ENCODE measurements at regions not wholly inside any gene's neighbourhood (a gene's known extent, or its start where the extent isn't known, plus 50 kb on each side); places are given as distances from the start of the nearest gene placed in this dataset.

DNA sequence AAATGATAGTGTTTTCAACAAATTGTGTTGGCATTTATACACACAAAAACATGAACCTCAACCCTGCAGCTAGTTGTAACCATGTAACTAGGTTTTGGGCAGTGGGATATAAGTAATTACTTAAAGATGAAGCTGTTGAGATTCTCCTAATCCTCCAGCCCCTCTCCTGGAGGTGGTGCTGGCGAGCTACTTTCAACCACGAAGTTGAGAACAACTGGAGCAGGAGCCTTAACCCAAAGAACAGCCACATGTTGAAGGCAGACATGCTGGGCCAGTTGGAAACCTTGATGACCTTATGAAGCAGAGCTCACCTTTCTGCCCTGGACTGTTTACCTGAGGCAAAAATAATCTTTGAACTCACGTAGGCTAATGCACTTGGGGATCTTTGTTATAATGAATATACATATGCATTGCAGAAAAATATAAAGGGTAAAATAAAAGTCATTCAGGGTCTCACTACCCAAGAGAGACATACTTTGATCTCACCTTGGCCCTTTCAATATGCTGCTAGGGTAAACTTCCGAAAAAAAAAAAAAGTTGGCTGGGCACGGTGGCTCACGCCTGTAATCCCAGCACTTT is 89.6 kb upstream of the NPAS2 start:
- H3K27me3 ChIP-seq (ENCODE audit: insufficient read depth, low read length): no peaks in the 10 kb centered on the region
- H3K9me3 ChIP-seq (ENCODE audit: low read length): no peaks in the 10 kb centered on the region
- no peaks in the 10 kb centered on the region for H3K36me3 ChIP-seq (ENCODE audit: insufficient read depth, low read length)
- H3K9ac ChIP-seq (ENCODE audit: low read length): no peak overlapping the region
- no peaks in the 10 kb centered on the region for H3F3A ChIP-seq (ENCODE audit: insufficient read depth, low read length)
- no peaks in the 10 kb centered on the region for H3K4me1 ChIP-seq (ENCODE audit: insufficient read depth, low read length, severe bottlenecking)
- no peaks in the 10 kb centered on the region for H3K79me2 ChIP-seq (ENCODE audit: insufficient read depth, low read length)
- H3K9me2 ChIP-seq (ENCODE audit: low read depth, low read length): no peaks in the 10 kb centered on the region
- H2AFZ ChIP-seq (ENCODE audit: low read length): no peak overlapping the region
- no peak overlapping the region for H3K27ac ChIP-seq (ENCODE audit: low read depth, low read length, poor library complexity, severe bottlenecking)
- H3K4me2 ChIP-seq (ENCODE audit: low read length): no peak overlapping the region
- H4K20me1 ChIP-seq (ENCODE audit: insufficient read depth, low read length): no peaks in the 10 kb centered on the region
- TF ChIP-seq CTCF (IDR thresholded peaks at IDR 0.05; ENCODE audit: low read length): peak; percentile 79
- TF ChIP-seq EZH2 (IDR thresholded peaks at IDR 0.05; ENCODE audit: borderline replicate concordance, low read length): no peak
- H3K4me3 ChIP-seq (ENCODE audit: low read depth, low read length, poor library complexity, severe bottlenecking): no peak overlapping the region

DNA sequence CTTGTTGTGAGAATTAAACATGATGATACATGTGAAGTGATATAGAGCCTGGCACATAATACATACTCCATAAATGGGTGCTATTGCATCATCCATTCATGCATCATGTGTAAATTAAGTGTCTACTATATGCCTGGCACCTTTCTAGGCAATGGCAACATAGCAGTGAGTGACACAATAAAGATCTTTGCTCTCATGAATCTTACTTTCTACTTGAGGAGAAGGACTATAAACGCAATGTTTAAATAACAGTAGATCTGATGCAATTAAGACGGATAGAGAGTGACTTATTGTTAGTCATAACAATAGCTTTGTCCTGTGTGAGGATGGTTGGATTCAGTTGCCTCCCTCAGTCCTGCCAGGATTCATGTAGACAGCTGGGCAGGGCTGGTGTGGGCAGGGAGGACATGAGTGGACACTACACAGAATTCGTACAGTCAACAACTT is 88.4 kb upstream of the NPAS2 start:
- H3K79me2 ChIP-seq (ENCODE audit: insufficient read depth, low read length): no peaks in the 10 kb centered on the region
- H3K27ac ChIP-seq (ENCODE audit: low read depth, low read length, poor library complexity, severe bottlenecking): no peak overlapping the region
- no peaks in the 10 kb centered on the region for H3K9me2 ChIP-seq (ENCODE audit: low read depth, low read length)
- H3F3A ChIP-seq (ENCODE audit: insufficient read depth, low read length): no peaks in the 10 kb centered on the region
- H3K4me1 ChIP-seq (ENCODE audit: insufficient read depth, low read length, severe bottlenecking): no peaks in the 10 kb centered on the region
- H3K9me3 ChIP-seq (ENCODE audit: low read length): no peaks in the 10 kb centered on the region
- H3K4me3 ChIP-seq (ENCODE audit: low read depth, low read length, poor library complexity, severe bottlenecking): no peak overlapping the region
- no peak overlapping the region for H3K9ac ChIP-seq (ENCODE audit: low read length)
- H4K20me1 ChIP-seq (ENCODE audit: insufficient read depth, low read length): no peaks in the 10 kb centered on the region
- no peak for TF ChIP-seq CTCF (IDR thresholded peaks at IDR 0.05; ENCODE audit: low read length)
- no peak for TF ChIP-seq EZH2 (IDR thresholded peaks at IDR 0.05; ENCODE audit: borderline replicate concordance, low read length)
- H3K4me2 ChIP-seq (ENCODE audit: low read length): no peak overlapping the region
- no peaks in the 10 kb centered on the region for H3K36me3 ChIP-seq (ENCODE audit: insufficient read depth, low read length)
- no peaks in the 10 kb centered on the region; the same call in 1 of the 2 replicates for H3K27me3 ChIP-seq (ENCODE audit: insufficient read depth, low read length)
- no peak overlapping the region for H2AFZ ChIP-seq (ENCODE audit: low read length)

- no peaks in the 10 kb centered on the region for H4K20me1 ChIP-seq (ENCODE audit: insufficient read depth, low read length)
- no peaks in the 10 kb centered on the region; the same call in 1 of the 2 replicates for H3K27me3 ChIP-seq (ENCODE audit: insufficient read depth, low read length)
- no peaks in the 10 kb centered on the region for H3K9me3 ChIP-seq (ENCODE audit: low read length)
- H3F3A ChIP-seq (ENCODE audit: insufficient read depth, low read length): no peaks in the 10 kb centered on the region
- H3K9ac ChIP-seq (ENCODE audit: low read length): no peak overlapping the region
- H3K4me2 ChIP-seq (ENCODE audit: low read length): no peak overlapping the region
- no peak for TF ChIP-seq EZH2 (IDR thresholded peaks at IDR 0.05; ENCODE audit: borderline replicate concordance, low read length)
- no peak for TF ChIP-seq CTCF (IDR thresholded peaks at IDR 0.05; ENCODE audit: low read length)
- no peak overlapping the region for H3K27ac ChIP-seq (ENCODE audit: low read depth, low read length, poor library complexity, severe bottlenecking)
- H3K79me2 ChIP-seq (ENCODE audit: insufficient read depth, low read length): no peaks in the 10 kb centered on the region
- no peaks in the 10 kb centered on the region for H3K9me2 ChIP-seq (ENCODE audit: low read depth, low read length)
- no peak overlapping the region for H3K4me3 ChIP-seq (ENCODE audit: low read depth, low read length, poor library complexity, severe bottlenecking)
- H3K36me3 ChIP-seq (ENCODE audit: insufficient read depth, low read length): no peaks in the 10 kb centered on the region
- H2AFZ ChIP-seq (ENCODE audit: low read length): no peak overlapping the region
- no peaks in the 10 kb centered on the region for H3K4me1 ChIP-seq (ENCODE audit: insufficient read depth, low read length, severe bottlenecking)
Measured at GRCh38 chr2:100733391-100734187, 86.3 kb upstream of the NPAS2 start.

Measured in OCI-LY1 (cell line).